Right lung (tissue), 2 donors: ENCODE measurements at regions not wholly inside any gene's neighbourhood (a gene's known extent, or its start where the extent isn't known, plus 50 kb on each side); places are given as distances from the start of the nearest gene placed in this dataset.
"Not testable (repeated sequence)": the region's sequence is repeated elsewhere in the genome, so short reads cannot be mapped to it uniquely, and the experiment has no call there.

Experiments used
- DNase-seq, 2 donors: peaks; one replicate each; pipeline ENCODE4 v3.0.0-alpha.2; 2013

DNA sequence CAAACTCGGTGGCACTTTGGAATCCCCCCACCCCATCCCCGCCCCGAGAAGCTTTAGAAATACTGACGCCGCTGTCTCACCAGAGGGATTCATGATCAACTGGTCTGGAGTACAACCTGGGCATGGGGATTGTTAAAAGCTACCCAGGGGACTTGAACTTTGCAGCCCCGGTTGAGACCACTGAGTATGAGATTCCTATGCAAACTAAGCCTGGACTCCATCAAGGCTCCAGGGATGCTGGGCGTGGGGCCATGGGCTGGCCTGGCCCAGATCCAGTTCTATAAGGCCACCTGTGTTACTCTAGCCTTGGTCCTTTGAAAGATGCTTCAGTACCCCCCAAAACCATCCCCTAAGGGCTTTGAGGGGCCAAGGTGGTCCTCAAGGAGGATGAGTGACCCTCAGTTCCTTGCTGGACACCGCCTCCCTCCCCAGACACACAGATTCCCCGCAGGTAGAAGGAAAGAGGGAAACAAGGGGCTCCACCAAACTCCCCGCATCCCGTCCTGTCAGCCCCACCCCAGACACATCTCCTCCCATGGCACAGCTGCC, 68.5 kb downstream of the MRPL36 start:
- DNase-seq = no peak

DNA sequence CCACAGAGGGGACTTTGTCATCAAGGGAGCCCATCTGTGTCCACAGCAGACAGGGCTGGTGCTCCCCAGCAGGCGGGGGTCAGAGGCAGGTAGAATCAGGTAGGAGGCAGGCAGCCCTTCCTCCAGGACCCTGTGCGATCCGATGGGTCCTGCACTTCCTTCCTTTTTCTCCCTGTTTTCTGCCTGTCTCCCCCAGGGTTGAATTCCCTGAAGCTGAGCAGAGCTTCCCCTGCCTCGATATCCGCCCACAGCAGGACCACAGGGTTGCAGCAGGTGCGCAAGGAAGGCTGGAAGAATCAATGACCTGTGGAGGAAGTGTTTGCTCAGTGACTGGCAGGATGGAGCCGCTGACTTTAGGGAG, 69.2 kb downstream of the MRPL36 start:
- no peak for DNase-seq

DNA sequence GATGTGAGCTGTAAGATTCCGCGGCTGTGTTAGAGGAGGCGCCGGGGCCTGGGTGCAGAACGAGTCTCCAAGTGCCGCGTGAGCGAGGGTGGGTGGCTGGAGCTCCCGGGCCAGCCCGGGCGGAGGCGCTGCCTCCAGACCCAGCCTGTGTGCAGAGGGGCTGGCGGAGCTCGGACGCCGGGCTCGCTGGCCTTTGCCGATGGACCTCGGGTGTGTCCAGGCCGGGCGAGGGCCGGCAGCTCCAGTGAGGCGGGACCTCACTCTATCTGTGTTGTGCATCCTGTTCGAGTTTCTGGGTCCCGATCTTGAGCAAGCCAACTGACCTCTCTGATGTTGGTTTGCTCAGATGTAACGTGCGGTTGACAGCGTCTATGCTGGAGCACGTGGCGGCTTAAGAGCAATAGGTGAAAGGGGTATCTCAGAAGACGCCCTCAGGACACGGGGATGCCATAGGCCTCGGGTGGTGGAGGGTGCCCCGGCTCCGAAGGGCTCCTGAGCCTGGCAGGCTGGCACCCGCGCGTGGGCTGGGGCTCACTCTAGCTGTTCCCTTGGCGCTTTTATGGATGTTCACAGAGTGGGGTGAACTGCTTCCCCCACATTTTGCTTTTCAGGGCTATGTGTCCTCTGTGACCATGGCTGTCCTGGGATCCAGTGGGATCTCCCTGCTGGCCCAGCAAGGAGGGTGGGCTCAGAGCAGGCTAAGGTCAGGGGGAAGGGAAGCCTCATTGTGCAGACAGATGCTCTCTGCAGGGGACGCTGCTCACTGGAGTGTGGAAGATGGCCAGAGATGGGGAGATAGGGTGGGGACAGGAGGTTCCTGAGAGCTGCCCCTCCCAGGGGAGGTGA, 69.8 kb downstream of the MRPL36 start:
- no peak for DNase-seq

DNA sequence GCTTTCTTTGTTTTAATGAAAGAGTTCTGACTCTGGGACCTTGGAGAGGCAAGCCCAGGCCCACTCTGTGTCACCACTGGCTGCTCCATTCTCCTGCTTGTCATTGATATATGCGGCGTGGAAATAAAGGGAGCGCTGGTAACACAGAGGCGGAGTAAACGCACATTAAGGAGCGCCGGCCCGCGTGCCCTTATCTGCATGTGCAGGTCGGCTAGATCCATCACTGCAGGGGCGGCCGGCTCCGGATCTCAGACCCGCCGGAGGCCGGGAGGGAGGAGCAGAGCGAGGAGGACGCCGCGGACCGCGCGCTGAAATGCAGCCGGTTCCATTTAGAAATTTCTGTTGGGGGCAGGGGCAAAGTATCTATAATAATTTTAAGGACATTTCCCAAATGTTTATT, 70.8 kb downstream of the MRPL36 start:
- DNase-seq = no peak

DNA sequence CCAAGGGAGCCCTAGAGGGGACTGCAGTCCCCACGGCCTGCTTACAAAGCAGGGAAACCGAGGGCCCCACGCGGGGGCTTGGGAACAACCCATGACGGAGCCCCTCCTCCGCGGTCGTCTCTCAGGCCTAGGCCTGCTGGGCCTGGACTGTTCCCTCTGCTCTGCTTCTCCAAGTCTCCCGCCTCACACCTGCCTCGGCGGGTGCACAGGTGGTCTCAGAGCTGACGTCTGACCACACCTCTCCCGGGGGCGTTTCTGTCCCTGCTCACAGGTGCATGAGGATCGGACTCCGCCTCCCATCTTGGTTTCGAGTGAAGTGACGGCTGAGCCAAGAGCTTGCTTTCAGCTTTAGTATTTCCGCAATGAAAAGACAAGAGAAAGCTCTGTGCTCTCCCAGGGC, 72.1 kb downstream of the MRPL36 start:
- DNase-seq = no peak

DNA sequence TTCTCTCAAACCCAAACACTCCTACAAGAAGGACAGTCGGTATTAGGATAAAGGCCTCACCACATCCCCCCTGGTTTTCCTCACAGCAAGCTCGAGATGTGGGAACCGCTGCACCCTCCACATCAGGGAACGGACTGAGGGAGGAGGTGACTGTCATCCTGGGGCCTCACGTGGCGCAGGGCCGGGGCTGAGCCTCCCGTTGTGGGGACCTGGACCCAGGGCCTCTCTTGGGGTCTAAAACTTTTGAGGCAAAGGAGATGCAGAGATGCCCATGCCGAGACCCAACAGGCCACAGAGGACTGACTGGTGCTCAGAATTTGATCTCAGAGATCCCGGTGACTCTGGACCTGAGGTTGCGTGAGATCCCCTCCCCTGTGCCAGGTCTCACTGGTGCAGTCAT, 72.7 kb downstream of the MRPL36 start:
- no peak for DNase-seq

DNA sequence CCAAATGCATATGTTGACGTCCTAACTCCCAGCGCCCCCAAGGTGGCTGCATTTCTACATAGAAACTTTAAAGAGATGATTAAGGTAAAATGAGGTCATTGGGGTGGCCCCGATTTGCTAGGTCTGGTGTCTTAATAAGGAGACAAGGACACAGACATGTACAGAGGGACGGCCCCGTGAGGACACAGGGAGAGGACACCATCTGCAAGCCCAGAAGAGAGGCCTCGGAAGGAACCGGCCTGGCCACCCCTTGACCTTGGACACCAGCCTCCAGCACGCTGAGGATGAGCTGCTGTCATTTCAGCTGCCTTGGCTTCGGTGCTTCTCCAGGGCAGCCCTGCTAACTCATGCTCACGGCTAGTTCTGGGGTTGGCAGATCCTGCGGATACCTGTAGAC, 73.2 kb downstream of the MRPL36 start:
- DNase-seq = no peak

DNA sequence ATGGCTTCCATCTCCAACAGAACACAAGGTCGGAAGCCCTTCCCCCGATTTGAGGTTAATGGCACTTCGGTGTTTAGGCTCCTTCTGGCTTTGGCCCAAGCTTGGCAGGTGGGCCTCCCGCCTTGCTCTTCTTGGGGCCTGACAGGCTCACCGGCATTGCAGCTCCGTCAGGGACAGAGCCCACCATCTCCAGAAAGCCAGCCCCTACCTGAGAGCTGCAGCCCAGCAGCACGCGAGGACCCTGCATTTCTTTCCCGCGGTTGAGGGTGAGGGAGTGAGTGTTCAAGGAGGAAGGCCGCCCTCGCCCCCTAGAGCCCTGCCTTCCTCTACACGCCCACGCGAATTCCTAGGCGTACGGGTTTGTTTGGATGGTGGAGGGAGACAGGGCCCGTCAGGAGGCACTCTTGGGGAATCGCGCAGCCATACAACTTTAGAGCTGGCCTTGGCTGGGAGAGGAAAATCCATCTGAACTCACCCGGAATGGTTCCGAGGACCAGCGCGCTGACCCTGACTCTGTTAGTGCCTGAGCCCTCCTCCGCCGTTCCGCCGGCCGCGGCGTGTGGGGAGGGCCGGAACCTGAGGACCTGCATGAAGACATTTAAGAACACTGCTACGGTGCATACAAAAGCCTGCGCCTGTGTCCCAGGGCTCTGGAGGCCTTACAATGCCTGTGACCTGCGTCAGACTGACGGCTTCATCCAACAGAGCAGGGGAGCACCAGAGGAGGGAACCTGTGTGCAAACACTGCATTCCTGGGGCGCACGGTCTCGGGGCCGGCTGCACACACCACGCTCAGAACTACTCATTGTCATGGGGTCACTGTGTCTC, 73.8 kb downstream of the MRPL36 start:
- no peak for DNase-seq

DNA sequence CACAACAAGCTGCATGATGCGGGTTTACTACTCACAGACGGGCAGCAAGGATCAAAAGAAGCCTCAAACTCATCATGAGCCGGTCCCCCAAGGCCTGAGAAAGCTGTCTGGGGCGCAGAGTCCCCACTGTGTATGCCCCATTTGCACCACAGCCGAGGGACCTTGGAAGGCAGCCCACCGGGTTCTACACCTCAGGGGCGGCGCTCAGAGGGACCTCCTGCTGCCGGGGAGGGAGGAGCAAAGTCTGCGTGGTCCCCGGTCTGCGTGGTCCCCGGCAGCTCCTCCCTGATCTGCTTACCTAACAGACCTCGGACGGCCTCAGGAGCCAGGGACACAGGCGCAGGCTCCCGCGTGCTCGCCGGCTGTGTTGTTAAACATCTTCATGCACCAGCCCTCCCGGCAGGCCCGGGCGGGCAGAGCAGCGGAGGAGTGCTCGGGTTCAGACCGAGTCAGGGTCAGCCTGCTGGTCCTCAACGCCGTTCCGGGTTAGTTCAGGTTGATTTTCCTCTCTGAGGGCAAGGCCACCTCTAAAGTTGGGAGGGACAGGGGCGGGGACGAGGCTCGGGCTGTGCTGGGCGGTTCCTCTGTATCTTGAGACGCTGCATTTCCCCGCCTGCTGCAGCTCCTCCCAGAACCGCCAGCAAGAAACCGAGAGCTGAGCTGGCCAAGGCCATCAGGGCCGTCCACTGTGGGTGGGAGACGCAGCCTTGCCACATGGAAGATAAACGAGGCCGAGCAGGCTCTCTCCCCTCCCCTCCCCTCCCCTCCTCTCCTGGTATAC, 74.6 kb downstream of the MRPL36 start:
- DNase-seq = no peak

DNA sequence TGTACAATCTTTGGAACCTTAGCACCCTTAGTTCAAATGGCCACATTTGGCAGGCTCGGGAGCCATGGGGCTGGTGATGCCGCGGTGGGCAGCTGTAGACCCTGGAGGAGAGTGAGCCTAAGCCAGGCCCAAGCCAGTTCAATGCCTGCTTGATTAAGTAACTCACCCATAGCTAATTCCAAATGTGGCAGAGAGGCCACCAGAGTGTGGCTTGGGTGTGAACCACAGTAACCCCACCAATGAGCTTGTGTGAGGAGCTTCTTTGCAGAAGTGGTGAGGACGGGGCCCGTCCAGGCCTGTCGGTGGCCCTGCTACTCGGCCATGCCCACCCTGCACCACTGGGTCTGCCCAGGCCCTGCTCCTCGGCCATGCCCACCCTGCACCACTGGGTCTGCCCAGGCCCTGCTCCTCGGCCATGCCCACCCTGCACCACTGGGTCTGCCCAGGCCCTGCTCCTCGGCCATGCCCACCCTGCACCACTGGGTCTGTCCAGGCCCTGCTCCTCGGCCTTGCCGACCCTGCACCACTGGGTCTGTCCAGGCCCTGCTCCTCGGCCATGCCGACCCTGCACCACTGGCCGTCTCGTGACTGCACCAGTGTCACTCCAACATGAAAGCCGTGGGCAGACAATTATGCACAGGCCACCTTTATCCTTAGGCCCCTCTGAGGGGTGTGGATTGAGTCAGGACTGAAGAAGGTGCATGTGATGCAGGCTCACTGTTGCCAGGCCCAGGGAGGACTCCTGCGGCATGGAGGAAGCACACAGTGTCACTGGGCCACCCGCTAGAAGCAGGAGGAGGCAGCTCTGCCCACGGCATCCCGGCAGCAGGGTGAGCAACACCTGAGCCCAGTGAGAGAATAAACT, 75.4 kb downstream of the MRPL36 start:
- no peak for DNase-seq

DNA sequence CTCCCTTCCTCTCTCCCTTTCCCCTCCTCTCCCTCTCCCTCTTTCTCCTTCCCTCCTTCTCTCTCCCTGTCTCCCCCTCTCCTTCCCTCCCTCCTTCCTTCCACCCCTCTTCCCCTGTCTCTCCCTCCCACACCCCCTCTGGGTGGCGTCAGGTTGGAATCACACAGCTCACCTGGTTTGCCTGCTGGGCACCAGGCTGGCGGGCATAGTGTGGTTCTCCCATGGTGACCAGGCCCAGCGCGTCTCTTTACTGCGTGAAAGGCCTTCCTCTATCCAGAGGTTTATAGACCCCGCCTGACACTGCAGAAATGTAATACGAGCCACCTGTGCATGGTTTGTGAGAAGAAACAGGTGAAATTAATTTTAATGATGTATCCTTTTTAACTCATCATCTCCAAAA, 76.2 kb downstream of the MRPL36 start:
- no peak for DNase-seq

DNA sequence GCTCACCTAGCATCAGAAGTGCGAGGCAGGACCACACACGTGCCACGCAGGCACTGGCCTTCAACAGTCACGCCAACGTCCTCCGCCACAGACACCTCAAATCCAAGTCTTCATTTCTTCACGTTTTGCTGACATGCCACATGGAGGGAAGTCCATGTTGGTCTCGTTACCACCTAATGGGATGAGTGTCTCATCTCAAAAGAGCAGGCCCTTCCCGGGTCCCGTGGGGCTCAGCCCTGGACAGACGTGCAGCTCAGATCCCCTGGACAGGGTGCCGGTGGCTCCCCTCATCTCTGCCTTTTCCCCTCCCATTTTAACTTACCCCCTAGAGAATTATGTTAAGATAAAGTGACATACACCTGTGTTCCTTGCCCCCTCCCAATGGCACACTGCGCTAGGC, 76.8 kb downstream of the MRPL36 start:
- DNase-seq = no peak

DNA sequence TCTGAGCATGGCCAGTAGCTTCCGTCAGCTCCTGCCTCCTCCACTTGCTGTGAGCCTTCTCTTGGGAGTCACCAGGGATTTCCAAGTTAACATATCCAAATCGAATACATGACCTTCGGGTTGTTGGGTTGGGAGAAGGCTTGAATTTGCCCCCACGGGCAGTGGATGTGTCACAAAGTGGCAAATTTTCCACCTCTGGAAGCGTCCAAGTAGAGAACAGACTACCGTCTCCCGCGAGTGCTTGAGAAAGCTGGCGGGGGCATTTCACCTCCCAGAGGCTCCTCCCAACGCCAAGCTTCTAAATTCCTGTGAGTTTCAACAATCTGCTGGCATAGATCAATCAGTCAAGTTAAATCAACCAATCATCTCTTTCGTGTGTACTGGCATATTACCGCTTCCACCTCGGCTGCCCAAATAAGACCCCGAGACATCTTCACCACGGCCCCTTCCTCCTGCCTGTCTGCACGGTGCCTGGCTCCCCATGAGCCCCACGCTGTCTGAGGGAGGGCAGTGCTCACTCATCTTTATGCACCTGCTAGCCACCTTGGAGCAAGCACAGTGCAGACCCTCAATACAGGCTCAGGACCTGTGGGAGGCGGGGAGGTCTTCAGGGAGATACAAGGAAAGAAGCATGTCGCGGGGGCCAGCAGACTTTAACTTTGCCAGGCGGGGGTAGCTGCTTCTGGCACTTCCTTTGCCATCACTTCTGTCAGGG, 79.1 kb downstream of the MRPL36 start:
- no peak for DNase-seq

DNA sequence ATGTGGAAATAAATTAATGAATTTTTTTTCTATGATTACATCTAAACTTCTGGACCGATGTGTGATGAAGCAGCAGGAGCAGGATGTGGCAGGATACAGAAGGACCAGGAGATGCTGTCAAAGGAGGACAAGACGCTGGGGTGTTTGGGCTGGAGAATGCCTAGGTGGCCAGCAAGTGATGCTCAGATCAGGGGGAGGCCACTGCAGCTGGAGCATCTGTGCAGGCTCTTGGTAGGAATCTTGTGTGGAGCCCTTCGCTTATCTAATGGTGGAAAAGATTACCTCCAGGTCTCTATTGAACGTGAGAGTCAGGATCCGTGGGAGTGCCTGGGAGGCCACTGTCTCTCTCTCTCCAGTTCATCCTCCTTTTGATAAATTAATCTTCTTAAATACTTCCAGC, 79.8 kb downstream of the MRPL36 start:
- DNase-seq = no peak

DNA sequence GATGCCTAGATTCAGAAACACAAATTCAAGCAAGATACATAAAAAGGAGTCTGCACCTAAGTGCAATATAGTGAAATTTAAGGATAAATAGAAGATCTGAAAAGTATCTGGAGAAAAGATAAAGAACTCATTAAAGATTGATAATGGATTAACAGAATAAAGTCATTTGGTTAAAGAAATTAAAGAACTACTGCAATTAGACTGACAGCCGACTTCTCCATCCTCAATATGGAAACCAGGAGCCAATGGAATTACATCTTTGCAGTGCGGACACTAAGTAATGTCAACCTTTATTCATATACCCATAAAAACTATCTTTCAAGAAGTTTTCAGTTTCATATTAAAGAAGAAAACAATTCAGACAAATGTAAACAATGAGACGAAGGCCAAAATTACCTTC, 81.0 kb downstream of the MRPL36 start:
- no peak for DNase-seq

DNA sequence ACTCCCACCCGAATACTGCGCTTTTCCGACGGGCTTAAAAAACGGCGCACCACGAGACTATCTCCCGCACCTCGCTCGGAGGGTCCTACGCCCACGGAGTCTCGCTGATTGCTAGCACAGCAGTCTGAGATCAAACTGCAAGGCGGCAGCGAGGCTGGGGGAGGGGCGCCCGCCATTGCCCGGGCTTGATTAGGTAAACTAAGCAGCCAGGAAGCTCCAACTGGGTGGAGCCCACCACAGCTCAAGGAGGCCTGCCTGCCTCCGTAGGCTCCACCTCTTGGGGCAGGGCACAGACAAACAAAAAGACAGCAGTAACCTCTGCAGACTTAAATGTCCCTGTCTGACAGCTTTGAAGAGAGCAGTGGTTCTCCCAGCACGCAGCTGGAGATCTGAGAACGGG, 89.5 kb downstream of the MRPL36 start:
- not testable (repeated sequence) for DNase-seq

DNA sequence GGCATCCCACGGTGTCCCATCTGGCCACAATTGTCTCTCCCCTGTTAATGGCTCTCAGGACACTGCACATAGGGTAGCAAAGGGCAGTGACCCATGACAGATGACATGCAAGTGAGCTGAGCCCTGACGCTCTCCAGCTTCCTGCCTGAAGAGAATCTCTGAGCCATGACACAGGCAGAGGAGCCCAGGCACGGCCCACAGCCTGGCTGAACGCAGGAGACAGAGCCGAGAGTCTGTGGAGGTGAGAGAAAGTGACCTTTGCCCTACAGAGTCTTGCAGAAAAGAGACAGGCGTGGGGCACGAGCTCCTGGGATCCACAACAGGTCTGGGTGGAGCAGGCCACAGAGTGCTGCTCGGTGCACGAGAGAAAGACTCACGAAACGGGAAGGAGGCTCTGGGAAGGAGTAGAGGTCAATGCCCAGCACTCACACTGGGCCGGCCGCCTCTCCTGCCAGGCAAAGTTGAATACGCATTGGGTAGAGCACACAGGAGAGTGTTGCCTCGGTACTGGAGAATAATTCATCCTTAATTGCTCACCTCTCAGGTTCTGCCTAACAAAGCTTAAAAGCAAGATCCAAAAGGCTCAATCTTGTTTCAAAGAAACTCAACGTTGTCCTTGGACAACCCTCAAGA, 90.3 kb downstream of the MRPL36 start:
- no peak for DNase-seq

DNA sequence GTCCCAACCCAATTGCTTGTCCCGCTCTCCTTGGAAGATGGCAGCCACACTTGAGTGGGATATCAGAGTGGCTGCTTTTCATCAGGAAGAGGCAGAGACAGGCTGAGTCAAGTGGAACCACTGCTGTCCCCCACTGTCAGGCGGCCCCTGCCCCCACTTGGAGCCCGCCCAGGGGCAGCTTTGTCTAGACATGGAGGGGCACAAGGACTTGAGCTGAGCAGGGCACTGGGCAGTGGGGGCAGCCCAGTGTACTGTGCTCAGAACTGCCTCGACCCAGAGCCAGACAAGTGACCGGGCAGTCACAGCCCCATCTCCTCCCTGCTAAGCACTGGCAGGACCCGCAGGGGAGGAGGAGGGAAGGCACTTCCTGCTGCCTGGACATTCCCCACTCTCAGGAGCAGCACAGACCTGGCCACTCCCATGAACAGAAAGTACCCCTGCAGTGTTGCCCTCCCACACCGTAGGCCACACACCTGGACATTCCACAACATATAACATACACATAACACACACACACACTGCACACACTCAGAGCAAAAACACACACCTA, 91.0 kb downstream of the MRPL36 start:
- no peak for DNase-seq

DNA sequence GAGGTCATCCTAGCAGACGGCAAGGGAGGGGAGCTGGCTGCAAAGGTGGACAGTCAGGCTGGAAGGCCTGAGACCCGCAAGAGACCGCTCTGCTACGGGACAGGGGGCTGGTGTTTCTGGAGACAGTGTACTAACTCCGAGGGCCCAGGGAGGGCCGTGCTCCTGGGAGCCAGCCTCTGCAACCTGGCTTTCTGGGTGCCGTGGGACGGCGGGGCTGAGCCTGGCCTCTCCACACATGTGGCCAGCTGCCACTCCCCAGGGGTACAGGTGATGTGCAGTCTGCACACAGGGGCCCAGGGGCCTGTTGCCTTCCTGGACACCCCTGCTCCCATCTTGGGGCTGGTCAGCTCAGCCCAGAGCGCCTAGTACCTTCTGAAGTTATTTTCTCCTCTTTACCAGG, 92.2 kb downstream of the MRPL36 start:
- DNase-seq = no peak

DNA sequence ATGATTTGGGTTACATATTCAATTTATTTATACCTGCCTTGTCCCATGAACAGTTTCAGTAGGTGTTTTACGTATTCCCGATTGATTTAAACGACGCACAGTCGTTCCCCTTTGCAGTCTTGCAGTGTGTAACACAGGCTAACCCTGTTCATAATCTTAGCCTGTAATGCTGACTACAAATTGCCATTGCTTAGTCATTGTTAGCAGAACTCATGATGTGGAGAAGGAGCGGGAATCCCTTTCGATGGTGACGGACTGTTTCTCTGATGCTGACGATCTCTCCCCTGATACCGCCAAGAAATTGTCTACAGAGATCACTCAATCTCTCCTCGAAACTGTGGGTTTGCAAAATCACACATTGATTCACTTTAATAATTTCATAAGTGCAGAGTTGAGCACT, 93.2 kb downstream of the MRPL36 start:
- DNase-seq = no peak
